HL-60 (cell line): ENCODE measurements at regions not wholly inside any gene's neighbourhood (a gene's known extent, or its start where the extent isn't known, plus 50 kb on each side); places are given as distances from the start of the nearest gene placed in this dataset.

Experiments used
- DNase-seq, 2 experiments: peaks; one replicate each; pipeline ENCODE4 v3.0.0-alpha.2; 2010 to 2020; ENCODE audit warnings: low read depth in 1 of 2, low spot score in 1 of 2
- H3K27ac ChIP-seq: fragments of 250-450 bp; sonication (Bioruptor Pico); replicated peaks from 2 replicates; pipeline ENCODE4 v1.5.1; 2020; ENCODE audit warnings: mild to moderate bottlenecking, moderate library complexity
- H3K27me3 ChIP-seq: fragments of 250-450 bp; sonication (Bioruptor Pico); 2 replicates; pipeline ENCODE4 v1.5.1; 2021; ENCODE audit warnings: mild to moderate bottlenecking, moderate library complexity; ENCODE audit not compliant: insufficient read depth, poor library complexity, severe bottlenecking
- H3K4me3 ChIP-seq: replicated peaks from 2 replicates; pipeline ENCODE4 v1.5.1; 2011; ENCODE audit warnings: mild to moderate bottlenecking, control low read depth, low read length; ENCODE audit not compliant: insufficient read depth
- GABPA ChIP-seq: IDR thresholded peaks from 2 replicates; pipeline ENCODE4 v1.6.1; 2012; ENCODE audit warnings: low read depth
- POLR2AphosphoS5 ChIP-seq: IDR thresholded peaks from 2 replicates; pipeline ENCODE4 v1.6.1; 2012; ENCODE audit warnings: low read depth
- SPI1 ChIP-seq: IDR thresholded peaks from 2 replicates; pipeline ENCODE4 v1.6.1; 2012; ENCODE audit warnings: low read depth, mild to moderate bottlenecking, borderline replicate concordance
- TF ChIP-seq, protein P1 (sequence below): IDR thresholded peaks from one replicate; pipeline ENCODE4 v1.5.1; 2011; ENCODE audit warnings: low read length, control low read depth, inconsistent platforms; ENCODE audit not compliant: insufficient read depth
- TF ChIP-seq, protein P2 (sequence below): IDR thresholded peaks from 2 replicates; pipeline ENCODE4 v1.6.1; 2012; ENCODE audit warnings: low read depth; ENCODE audit not compliant: insufficient replicate concordance

DNA sequence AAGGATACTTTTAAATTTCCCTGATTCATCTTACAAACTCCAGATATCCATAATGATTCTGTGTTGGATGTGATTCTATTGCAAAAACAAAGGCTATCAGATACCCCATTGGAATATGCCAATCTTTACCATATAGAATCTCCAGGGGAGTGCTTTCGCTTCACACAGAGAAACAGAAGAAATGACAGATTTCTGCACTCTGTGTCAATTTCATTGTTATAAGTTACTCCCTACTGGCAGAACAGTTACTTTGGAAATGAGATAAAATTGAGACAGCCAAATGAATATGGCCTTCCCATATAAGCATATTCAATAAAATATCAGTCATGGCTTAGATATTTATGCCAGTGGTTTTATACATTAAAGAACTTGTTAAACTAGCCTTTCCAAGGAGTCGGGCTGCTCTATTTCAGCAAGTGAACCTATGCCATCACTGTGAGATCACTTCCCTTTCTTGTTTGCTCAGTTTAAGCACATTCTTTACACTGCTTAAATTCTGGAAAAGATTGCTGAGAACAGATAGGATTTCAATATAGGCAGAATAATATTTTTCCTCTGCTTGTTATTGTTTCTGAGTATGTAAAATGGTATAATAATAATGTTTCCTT, 127.5 kb upstream of the ANXA10 start:
- no peak for DNase-seq
- no peaks in the 10 kb centered on the region for H3K27me3 ChIP-seq
- TF ChIP-seq, protein P1, sequence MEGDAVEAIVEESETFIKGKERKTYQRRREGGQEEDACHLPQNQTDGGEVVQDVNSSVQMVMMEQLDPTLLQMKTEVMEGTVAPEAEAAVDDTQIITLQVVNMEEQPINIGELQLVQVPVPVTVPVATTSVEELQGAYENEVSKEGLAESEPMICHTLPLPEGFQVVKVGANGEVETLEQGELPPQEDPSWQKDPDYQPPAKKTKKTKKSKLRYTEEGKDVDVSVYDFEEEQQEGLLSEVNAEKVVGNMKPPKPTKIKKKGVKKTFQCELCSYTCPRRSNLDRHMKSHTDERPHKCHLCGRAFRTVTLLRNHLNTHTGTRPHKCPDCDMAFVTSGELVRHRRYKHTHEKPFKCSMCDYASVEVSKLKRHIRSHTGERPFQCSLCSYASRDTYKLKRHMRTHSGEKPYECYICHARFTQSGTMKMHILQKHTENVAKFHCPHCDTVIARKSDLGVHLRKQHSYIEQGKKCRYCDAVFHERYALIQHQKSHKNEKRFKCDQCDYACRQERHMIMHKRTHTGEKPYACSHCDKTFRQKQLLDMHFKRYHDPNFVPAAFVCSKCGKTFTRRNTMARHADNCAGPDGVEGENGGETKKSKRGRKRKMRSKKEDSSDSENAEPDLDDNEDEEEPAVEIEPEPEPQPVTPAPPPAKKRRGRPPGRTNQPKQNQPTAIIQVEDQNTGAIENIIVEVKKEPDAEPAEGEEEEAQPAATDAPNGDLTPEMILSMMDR = no peak
- TF ChIP-seq, protein P2, sequence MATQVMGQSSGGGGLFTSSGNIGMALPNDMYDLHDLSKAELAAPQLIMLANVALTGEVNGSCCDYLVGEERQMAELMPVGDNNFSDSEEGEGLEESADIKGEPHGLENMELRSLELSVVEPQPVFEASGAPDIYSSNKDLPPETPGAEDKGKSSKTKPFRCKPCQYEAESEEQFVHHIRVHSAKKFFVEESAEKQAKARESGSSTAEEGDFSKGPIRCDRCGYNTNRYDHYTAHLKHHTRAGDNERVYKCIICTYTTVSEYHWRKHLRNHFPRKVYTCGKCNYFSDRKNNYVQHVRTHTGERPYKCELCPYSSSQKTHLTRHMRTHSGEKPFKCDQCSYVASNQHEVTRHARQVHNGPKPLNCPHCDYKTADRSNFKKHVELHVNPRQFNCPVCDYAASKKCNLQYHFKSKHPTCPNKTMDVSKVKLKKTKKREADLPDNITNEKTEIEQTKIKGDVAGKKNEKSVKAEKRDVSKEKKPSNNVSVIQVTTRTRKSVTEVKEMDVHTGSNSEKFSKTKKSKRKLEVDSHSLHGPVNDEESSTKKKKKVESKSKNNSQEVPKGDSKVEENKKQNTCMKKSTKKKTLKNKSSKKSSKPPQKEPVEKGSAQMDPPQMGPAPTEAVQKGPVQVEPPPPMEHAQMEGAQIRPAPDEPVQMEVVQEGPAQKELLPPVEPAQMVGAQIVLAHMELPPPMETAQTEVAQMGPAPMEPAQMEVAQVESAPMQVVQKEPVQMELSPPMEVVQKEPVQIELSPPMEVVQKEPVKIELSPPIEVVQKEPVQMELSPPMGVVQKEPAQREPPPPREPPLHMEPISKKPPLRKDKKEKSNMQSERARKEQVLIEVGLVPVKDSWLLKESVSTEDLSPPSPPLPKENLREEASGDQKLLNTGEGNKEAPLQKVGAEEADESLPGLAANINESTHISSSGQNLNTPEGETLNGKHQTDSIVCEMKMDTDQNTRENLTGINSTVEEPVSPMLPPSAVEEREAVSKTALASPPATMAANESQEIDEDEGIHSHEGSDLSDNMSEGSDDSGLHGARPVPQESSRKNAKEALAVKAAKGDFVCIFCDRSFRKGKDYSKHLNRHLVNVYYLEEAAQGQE = no peak
- TF ChIP-seq SPI1 (no peak), POLR2AphosphoS5 (no peak), GABPA (no peak)
- H3K4me3 ChIP-seq = no peak overlapping the region
- no peak overlapping the region for H3K27ac ChIP-seq

DNA sequence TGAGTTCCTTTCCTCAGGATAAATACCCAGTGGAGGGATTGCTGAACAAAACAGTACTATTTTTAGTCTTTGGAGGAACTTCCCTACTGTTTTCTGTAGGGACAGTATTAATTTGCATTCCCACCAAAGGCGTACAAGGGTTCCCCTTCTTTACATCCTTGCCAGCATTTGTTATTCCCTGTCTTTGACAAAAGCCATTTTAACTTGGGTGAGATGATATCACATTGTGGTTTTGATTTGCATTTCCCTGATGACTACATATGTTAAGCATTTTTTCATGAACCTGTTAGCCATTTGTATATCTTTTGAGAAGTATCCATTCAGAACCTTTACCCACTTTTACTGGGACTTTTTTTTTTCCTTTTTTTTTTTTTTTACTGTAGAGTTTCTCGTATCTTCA, 126.2 kb upstream of the ANXA10 start:
- H3K27ac ChIP-seq = no peak overlapping the region
- DNase-seq = no peak
- no peaks in the 10 kb centered on the region for H3K27me3 ChIP-seq
- TF ChIP-seq, protein P2 = no peak
- H3K4me3 ChIP-seq = no peak overlapping the region

DNA sequence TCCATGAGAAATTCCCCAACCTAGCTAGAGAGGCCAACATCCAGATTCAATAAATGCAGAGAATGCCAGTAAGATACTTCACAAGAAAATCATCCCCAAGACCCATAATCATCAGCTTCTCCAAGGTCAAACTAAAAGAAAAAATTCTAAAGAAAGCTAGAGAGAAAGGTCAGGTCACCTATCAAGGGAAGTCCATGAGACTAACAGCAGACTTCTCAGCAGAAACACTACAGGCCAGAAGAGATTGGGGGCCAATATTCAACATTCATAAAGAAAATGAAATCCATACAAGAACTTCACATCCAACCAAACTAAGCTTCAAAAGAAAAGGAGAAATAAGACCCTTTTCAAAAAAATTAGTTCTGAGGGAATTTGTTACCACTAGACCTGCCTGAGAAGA, 118.8 kb upstream of the ANXA10 start:
- no peak for DNase-seq
- TF ChIP-seq SPI1 (no peak), POLR2AphosphoS5 (no peak), GABPA (no peak)
- TF ChIP-seq, protein P1 = no peak
- TF ChIP-seq, protein P2 = no peak
- H3K4me3 ChIP-seq = no peak overlapping the region
- no peaks in the 10 kb centered on the region for H3K27me3 ChIP-seq
- H3K27ac ChIP-seq = no peak overlapping the region
